ENCODE measurements at regions not wholly inside any gene's neighbourhood (a gene's known extent, or its start where the extent isn't known, plus 50 kb on each side); places are given as distances from the start of the nearest gene placed in this dataset.

GRCh38 chr12:92034083-92034482 lies 111.6 kb downstream of the BTG1 start:
- Histone ChIP-seq H3K9me3 (replicated peaks) (no peaks in the 10 kb centered on the region), H3K4me1 (replicated peaks) (peaks cover 19% of the 10 kb centered on the region), H3K36me3 (no peaks in the 10 kb centered on the region), H3K27me3 (replicated peaks) (no peaks in the 10 kb centered on the region), H3K4me3 (no peak overlapping the region), H3K27ac (no peak overlapping the region)
- no peak for DNase-seq (ENCODE audit: low read depth in 1 of 2, low spot score in 2 of 2)

- no peak for DNase-seq (ENCODE audit: low read depth in 1 of 2, low spot score in 2 of 2)
- H3K4me3 ChIP-seq, result no peak overlapping the region
- H3K27ac ChIP-seq, result no peak overlapping the region
- H3K36me3 ChIP-seq, result no peaks in the 10 kb centered on the region
- no peaks in the 10 kb centered on the region for H3K27me3 ChIP-seq (replicated peaks)
- H3K4me1 ChIP-seq (replicated peaks), result peaks cover 15% of the 10 kb centered on the region
- H3K9me3 ChIP-seq (replicated peaks), result no peaks in the 10 kb centered on the region
Measured at GRCh38 chr12:92032965-92033364, 112.7 kb downstream of the BTG1 start.

DNA sequence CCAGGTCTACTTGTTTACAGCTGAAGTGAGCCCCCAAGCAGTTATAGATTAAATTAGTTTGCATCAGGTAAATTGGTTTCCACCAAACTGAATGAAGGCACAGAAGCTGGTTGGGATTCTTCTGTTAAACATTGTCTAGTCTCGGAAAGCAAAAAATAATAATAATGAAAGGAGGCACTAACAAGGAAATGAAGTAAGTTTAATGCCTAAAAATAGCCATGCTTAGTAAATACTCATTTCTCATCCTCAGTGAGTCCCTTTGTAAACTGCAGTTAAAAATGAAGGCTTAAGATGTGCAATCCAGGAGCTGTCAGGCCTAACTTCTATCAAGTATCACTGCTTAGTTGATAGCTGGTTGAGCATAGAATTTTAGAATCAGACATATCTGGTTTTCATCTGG lies 113.5 kb downstream of the BTG1 start:
- Histone ChIP-seq H3K4me1 (replicated peaks) (peaks cover 15% of the 10 kb centered on the region), H3K27me3 (replicated peaks) (no peaks in the 10 kb centered on the region), H3K4me3 (no peak overlapping the region), H3K27ac (no peak overlapping the region), H3K36me3 (no peaks in the 10 kb centered on the region), H3K9me3 (replicated peaks) (no peaks in the 10 kb centered on the region)
- no peak for DNase-seq (ENCODE audit: low read depth in 1 of 2, low spot score in 2 of 2)

GRCh38 chr12:92030618-92031017 lies 115.0 kb downstream of the BTG1 start:
- no peaks in the 10 kb centered on the region for H3K36me3 ChIP-seq
- H3K27me3 ChIP-seq (replicated peaks), result no peaks in the 10 kb centered on the region
- no peak overlapping the region for H3K4me3 ChIP-seq
- H3K9me3 ChIP-seq (replicated peaks), result no peaks in the 10 kb centered on the region
- DNase-seq (ENCODE audit: low read depth in 1 of 2, low spot score in 2 of 2), result no peak
- no peak overlapping the region for H3K27ac ChIP-seq
- peaks cover 13% of the 10 kb centered on the region for H3K4me1 ChIP-seq (replicated peaks)

- Histone ChIP-seq H3K27ac (no peak overlapping the region), H3K4me1 (replicated peaks) (peaks cover 7% of the 10 kb centered on the region), H3K27me3 (replicated peaks) (no peaks in the 10 kb centered on the region), H3K36me3 (no peaks in the 10 kb centered on the region), H3K9me3 (replicated peaks) (no peaks in the 10 kb centered on the region), H3K4me3 (no peak overlapping the region)
- DNase-seq (ENCODE audit: low read depth in 1 of 2, low spot score in 2 of 2), result no peak
Measured at GRCh38 chr12:92029902-92030586, 115.6 kb downstream of the BTG1 start.

DNA sequence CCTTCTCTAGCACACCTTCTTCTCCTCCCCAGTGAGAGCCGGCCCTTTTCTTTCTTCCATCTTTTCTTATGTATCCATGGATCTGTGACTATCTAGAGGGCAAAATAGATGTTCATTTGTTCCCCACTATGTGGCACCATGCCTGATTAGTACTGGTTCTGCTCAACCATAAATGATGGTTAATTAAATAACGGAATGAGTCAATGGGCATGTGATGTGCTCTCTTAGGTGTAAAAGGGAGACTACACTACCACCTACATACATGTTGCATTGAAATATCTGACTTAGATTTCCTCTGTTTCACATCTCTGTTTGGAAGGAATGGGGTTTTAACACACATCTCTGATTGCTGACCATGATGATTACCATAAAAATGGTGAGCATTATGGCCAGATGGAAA lies 116.5 kb downstream of the BTG1 start:
- no peak for DNase-seq (ENCODE audit: low read depth in 1 of 2, low spot score in 2 of 2)
- no peaks in the 10 kb centered on the region for H3K4me1 ChIP-seq (replicated peaks)
- no peaks in the 10 kb centered on the region for H3K36me3 ChIP-seq
- H3K27ac ChIP-seq, result no peak overlapping the region
- H3K4me3 ChIP-seq, result no peak overlapping the region
- no peaks in the 10 kb centered on the region for H3K27me3 ChIP-seq (replicated peaks)
- H3K9me3 ChIP-seq (replicated peaks), result no peaks in the 10 kb centered on the region

- Histone ChIP-seq H3K4me1 (replicated peaks) (no peaks in the 10 kb centered on the region), H3K36me3 (no peaks in the 10 kb centered on the region), H3K27ac (no peak overlapping the region), H3K4me3 (no peak overlapping the region), H3K27me3 (replicated peaks) (no peaks in the 10 kb centered on the region), H3K9me3 (replicated peaks) (no peaks in the 10 kb centered on the region)
- DNase-seq (ENCODE audit: low read depth in 1 of 2, low spot score in 2 of 2), result no peak
Measured at GRCh38 chr12:92028441-92028709, 117.3 kb downstream of the BTG1 start.

- H3K36me3 ChIP-seq, result no peaks in the 10 kb centered on the region
- no peak for DNase-seq (ENCODE audit: low read depth in 1 of 2, low spot score in 2 of 2)
- H3K27me3 ChIP-seq (replicated peaks), result no peaks in the 10 kb centered on the region
- no peaks in the 10 kb centered on the region for H3K9me3 ChIP-seq (replicated peaks)
- no peak overlapping the region for H3K4me3 ChIP-seq
- no peaks in the 10 kb centered on the region for H3K4me1 ChIP-seq (replicated peaks)
- H3K27ac ChIP-seq, result no peak overlapping the region
Measured at GRCh38 chr12:92027701-92028440, 117.8 kb downstream of the BTG1 start.

- H3K4me1 ChIP-seq (replicated peaks), result no peaks in the 10 kb centered on the region
Measured at GRCh38 chr12:92027243-92027642, 118.4 kb downstream of the BTG1 start.

GRCh38 chr12:92025462-92026207 lies 120.0 kb downstream of the BTG1 start:
- Histone ChIP-seq H3K36me3 (no peaks in the 10 kb centered on the region), H3K4me1 (replicated peaks) (peaks cover 10% of the 10 kb centered on the region), H3K27me3 (replicated peaks) (no peaks in the 10 kb centered on the region), H3K27ac (no peak overlapping the region), H3K9me3 (replicated peaks) (no peaks in the 10 kb centered on the region), H3K4me3 (no peak overlapping the region)
- DNase-seq (ENCODE audit: low read depth in 1 of 2, low spot score in 2 of 2), result no peak

More at GRCh38 chr12:92027243-92027642, 118.4 kb downstream of the BTG1 start:
- H3K9me3 ChIP-seq (replicated peaks), result no peaks in the 10 kb centered on the region
- no peaks in the 10 kb centered on the region for H3K27me3 ChIP-seq (replicated peaks)
- no peaks in the 10 kb centered on the region for H3K36me3 ChIP-seq
- no peak for DNase-seq (ENCODE audit: low read depth in 1 of 2, low spot score in 2 of 2)
- H3K27ac ChIP-seq, result no peak overlapping the region
- no peak overlapping the region for H3K4me3 ChIP-seq

- Histone ChIP-seq H3K9me3 (replicated peaks) (no peaks in the 10 kb centered on the region), H3K4me3 (no peak overlapping the region), H3K27me3 (replicated peaks) (no peaks in the 10 kb centered on the region), H3K4me1 (replicated peaks) (peaks cover 10% of the 10 kb centered on the region), H3K27ac (no peak overlapping the region), H3K36me3 (no peaks in the 10 kb centered on the region)
- no peak for DNase-seq (ENCODE audit: low read depth in 1 of 2, low spot score in 2 of 2)
Measured at GRCh38 chr12:92022093-92022492, 123.6 kb downstream of the BTG1 start.

GRCh38 chr12:92021666-92022035 lies 124.0 kb downstream of the BTG1 start:
- H3K9me3 ChIP-seq (replicated peaks), result no peaks in the 10 kb centered on the region
- H3K4me1 ChIP-seq (replicated peaks), result peaks cover 10% of the 10 kb centered on the region
- no peaks in the 10 kb centered on the region for H3K36me3 ChIP-seq
- no peaks in the 10 kb centered on the region for H3K27me3 ChIP-seq (replicated peaks)
- DNase-seq (ENCODE audit: low read depth in 1 of 2, low spot score in 2 of 2), result peak in 1 of 2 experiments; percentile 24
- no peak overlapping the region for H3K4me3 ChIP-seq
- H3K27ac ChIP-seq, result no peak overlapping the region

DNA sequence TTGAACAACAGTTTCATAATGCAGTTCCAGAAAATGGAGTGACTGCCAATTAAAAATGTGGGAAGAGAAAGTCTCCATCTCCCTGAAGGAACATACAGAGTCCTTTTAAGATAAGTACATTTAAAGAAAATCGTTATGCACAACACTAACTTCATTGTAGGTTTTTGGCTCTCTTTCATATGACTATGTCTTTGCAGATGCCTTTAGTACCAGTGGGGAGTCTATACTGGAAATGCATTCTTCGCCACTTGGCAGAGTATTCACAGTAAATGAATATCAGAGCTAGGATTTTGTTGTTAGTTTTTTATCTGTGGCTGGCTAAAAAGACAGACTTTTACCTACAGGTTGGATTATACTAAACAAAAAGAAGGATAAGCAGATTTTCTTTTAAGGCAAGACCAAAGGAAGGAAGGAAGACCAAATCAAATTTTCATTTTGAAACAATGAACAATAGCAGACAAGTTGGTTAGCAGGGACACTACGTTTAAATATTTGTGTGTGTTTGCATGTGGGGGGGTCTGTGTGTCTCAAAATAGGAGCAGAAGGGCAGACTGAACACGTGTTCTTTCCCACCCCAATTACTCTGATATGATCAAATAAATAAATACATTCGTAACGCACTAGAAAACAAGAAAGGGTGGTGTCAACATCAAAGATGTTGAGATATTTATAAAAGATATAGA lies 124.5 kb downstream of the BTG1 start:
- Histone ChIP-seq H3K4me3 (no peak overlapping the region), H3K9me3 (replicated peaks) (no peaks in the 10 kb centered on the region), H3K4me1 (replicated peaks) (peaks cover 10% of the 10 kb centered on the region), H3K27me3 (replicated peaks) (no peaks in the 10 kb centered on the region), H3K27ac (no peak overlapping the region), H3K36me3 (no peaks in the 10 kb centered on the region)
- DNase-seq (ENCODE audit: low read depth in 1 of 2, low spot score in 2 of 2), result peak in 1 of 2 experiments; percentile 14

Data from SJSA1 (cell line).